BLaER1 (cell line): ENCODE measurements at regions not wholly inside any gene's neighbourhood (a gene's known extent, or its start where the extent isn't known, plus 50 kb on each side); places are given as distances from the start of the nearest gene placed in this dataset.
"Not testable (repeated sequence)": the region's sequence is repeated elsewhere in the genome, so short reads cannot be mapped to it uniquely, and the experiment has no call there.

Experiments
- H3K27ac ChIP-seq: shearing (Covaris generic); formaldehyde crosslinking; 2 replicates; pipeline ENCODE4 v1.8.1; 2022
- H3K27me3 ChIP-seq: shearing (Covaris generic); formaldehyde crosslinking; 2 replicates; pipeline ENCODE4 v1.8.1; 2022
- H3K36me3 ChIP-seq: shearing (Covaris generic); formaldehyde crosslinking; 2 replicates; pipeline ENCODE4 v1.8.1; 2022
- H3K4me1 ChIP-seq: shearing (Covaris generic); formaldehyde crosslinking; 2 replicates; pipeline ENCODE4 v1.8.1; 2022
- H3K4me2 ChIP-seq: shearing (Covaris generic); formaldehyde crosslinking; 2 replicates; pipeline ENCODE4 v1.8.1; 2022
- H3K4me3 ChIP-seq: shearing (Covaris generic); formaldehyde crosslinking; 2 replicates; pipeline ENCODE4 v1.8.1; 2022
- H3K9ac ChIP-seq: shearing (Covaris generic); formaldehyde crosslinking; 2 replicates; pipeline ENCODE4 v1.8.1; 2022
- H3K9me3 ChIP-seq: shearing (Covaris generic); formaldehyde crosslinking; 2 replicates; pipeline ENCODE4 v1.8.1; 2022
- H4K20me1 ChIP-seq: shearing (Covaris generic); formaldehyde crosslinking; 2 replicates; pipeline ENCODE4 v1.8.1; 2022
- Cebpa-rat ChIP-seq: shearing (Covaris generic); IDR thresholded peaks from 2 replicates; pipeline ENCODE4 v1.8.1; 2022

DNA sequence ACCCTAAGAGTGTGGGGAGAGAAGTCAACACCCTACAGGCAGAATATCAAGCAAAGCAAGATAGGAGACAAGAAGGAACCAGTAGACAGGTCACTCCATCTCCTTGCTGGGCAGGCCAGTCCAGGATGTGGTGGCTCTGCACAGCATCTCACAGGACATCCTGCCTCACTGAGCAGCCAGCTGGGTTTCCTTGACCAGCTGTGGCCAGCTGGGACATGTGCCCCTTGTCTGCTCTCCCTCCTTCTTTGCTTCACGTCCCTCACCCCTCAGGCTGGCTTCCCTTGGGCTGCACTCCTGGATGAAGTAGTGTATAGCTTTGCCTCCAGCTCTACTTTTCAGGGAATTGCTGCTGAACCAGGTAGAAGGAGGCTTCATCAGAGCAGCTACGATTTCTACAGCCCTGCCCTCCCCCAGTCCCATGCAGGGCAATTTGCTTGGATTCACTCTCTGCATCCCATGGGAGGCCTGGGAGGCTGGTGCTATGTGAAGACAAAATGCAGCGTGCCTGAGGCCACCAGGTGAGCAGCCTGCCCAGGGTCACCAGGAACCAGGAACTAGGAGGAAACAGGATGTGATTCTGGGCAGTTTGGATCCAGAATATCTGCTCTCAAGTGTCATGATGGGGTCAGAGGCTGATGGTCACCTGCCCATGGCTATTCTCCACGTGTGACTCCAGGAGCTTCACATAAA, 110.0 kb upstream of the PMEPA1 start:
- H3K27ac ChIP-seq = no peak overlapping the region
- no peak overlapping the region for H3K4me3 ChIP-seq
- no peak overlapping the region for H3K4me2 ChIP-seq
- H4K20me1 ChIP-seq = no peaks in the 10 kb centered on the region
- peaks cover 2% of the 10 kb centered on the region; the same call in 1 of the 2 replicates for H3K4me1 ChIP-seq
- 0 out of 2 replicates have a peak, but pooled peaks cover 5% of the 10 kb centered on the region for H3K9me3 ChIP-seq
- no peak for TF ChIP-seq Cebpa-rat
- H3K9ac ChIP-seq = no peak overlapping the region
- H3K27me3 ChIP-seq = no peaks in the 10 kb centered on the region
- H3K36me3 ChIP-seq = no peaks in the 10 kb centered on the region

DNA sequence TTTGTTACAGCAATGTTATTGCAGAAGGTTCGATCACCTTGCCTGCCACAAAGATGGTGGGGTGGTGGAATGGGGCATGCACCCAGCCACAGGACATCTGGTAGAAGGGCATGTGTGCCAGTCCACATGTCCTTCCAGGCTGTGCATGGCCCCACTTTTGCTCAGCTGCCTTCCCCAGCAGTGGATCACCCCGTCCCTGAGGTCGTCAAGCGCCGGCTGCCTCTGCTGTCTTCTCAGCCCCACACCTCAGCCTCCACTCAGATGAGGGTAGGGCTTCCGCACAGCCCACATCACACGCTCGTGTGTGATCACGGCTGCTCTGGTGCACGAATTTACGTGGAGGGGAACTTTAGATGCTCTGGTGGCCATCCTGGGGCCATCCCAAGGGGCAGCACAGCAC, 109.5 kb upstream of the PMEPA1 start:
- Histone ChIP-seq H3K9ac (no peak overlapping the region), H3K9me3 (0 out of 2 replicates have a peak, but pooled peaks cover 5% of the 10 kb centered on the region), H3K4me3 (no peak overlapping the region), H3K27ac (no peak overlapping the region), H3K4me2 (no peak overlapping the region), H3K36me3 (no peaks in the 10 kb centered on the region), H4K20me1 (no peaks in the 10 kb centered on the region), H3K27me3 (no peaks in the 10 kb centered on the region), H3K4me1 (peaks cover 7% of the 10 kb centered on the region)
- no peak for TF ChIP-seq Cebpa-rat

DNA sequence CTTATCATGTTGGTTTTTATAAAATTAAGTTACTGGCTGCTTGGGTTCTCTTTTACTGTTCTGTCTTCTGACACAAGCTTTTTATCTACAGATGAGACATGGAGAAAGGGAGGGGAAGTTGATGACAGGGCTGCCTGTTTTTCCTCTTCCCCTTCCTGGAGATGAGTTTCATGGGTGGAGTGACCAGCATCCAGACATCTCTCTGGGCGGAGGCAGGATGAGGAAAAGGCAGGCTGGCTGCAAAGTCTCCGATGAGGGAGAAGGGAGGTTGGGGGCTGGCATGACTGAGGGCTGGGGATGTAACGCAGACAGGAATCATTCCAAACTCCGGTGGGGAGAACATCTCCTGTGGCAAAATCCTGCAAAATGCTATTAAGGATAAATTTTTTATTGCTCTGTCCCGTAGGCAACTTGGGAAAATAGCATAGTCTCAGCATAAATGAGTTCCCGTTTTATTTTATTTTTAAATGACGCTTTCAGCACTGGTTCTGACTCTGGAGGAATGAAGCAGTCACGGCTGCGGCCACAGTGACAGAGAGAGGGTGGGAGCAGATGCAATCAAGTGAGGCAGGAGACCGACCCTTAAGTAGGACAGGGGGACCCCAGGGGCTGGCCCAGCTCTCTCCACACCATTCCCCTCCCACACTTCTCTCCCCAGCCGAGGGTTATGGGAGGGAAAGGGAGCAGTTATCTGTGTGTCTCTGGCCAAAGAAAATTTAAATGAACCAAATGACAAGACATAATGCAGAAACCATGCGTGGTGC, 108.8 kb upstream of the PMEPA1 start:
- no peak overlapping the region for H3K4me3 ChIP-seq
- H4K20me1 ChIP-seq = peaks cover 5% of the 10 kb centered on the region
- H3K27me3 ChIP-seq = no peaks in the 10 kb centered on the region
- H3K4me1 ChIP-seq = peaks cover 14% of the 10 kb centered on the region
- H3K9ac ChIP-seq = no peak overlapping the region
- no peaks in the 10 kb centered on the region for H3K36me3 ChIP-seq
- 0 out of 2 replicates have a peak, but pooled peaks cover 5% of the 10 kb centered on the region for H3K9me3 ChIP-seq
- no peak overlapping the region for H3K4me2 ChIP-seq
- no peak for TF ChIP-seq Cebpa-rat
- no peak overlapping the region for H3K27ac ChIP-seq

DNA sequence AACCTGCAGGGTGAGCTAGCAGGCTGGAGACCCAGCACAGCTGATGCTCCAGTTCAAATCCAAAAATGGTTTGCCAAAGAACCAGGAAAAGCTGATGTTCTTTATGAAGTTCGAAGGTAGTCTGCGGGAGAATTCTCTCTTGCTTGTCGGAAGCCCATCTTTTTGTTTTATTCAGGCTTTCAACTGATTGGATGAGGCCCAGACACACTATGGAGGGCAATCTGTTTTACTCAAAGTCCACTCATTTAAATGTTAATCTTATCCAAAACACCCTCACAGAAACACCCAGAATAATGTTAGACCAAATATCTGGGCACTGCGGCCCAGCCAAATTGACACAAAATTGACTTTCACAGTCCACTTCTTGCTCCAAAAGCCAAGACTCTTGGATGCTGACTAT, 105.6 kb upstream of the PMEPA1 start:
- H4K20me1 ChIP-seq = peaks cover 13% of the 10 kb centered on the region
- TF ChIP-seq Cebpa-rat = no peak
- no peak overlapping the region for H3K4me3 ChIP-seq
- H3K9ac ChIP-seq = no peak overlapping the region
- H3K4me1 ChIP-seq = peaks cover 38% of the 10 kb centered on the region
- H3K9me3 ChIP-seq = 0 out of 2 replicates have a peak, but pooled peaks cover 5% of the 10 kb centered on the region
- no peaks in the 10 kb centered on the region for H3K27me3 ChIP-seq
- H3K4me2 ChIP-seq = no peak overlapping the region
- H3K27ac ChIP-seq = no peak overlapping the region
- H3K36me3 ChIP-seq = no peaks in the 10 kb centered on the region

DNA sequence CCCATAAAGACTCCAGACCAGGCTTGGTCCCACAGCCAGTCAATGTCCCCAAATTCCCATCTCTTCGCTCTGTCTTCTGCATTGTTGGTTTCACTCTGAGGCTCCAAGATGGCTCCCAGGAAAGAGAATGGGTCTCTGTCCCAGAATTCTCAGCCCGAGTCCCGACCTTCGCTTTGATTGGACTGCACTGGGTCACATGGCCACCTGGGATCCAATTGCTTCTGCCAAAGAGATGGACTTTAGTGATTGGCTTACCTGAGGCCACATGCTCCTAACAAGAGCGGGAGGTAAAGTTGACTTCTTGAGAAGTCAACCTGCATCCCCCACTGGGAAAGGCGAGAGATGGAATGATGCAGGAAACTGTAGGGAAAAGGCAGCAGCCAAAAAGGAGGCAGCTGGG, 104.7 kb upstream of the PMEPA1 start:
- no peak for TF ChIP-seq Cebpa-rat
- Histone ChIP-seq H3K4me3 (no peak overlapping the region), H3K4me1 (peaks cover 38% of the 10 kb centered on the region), H3K27me3 (no peaks in the 10 kb centered on the region), H3K9ac (no peak overlapping the region), H4K20me1 (peaks cover 13% of the 10 kb centered on the region), H3K27ac (no peak overlapping the region), H3K4me2 (peak overlapping the region; percentile 79), H3K9me3 (0 out of 2 replicates have a peak, but pooled peaks cover 5% of the 10 kb centered on the region), H3K36me3 (no peaks in the 10 kb centered on the region)

DNA sequence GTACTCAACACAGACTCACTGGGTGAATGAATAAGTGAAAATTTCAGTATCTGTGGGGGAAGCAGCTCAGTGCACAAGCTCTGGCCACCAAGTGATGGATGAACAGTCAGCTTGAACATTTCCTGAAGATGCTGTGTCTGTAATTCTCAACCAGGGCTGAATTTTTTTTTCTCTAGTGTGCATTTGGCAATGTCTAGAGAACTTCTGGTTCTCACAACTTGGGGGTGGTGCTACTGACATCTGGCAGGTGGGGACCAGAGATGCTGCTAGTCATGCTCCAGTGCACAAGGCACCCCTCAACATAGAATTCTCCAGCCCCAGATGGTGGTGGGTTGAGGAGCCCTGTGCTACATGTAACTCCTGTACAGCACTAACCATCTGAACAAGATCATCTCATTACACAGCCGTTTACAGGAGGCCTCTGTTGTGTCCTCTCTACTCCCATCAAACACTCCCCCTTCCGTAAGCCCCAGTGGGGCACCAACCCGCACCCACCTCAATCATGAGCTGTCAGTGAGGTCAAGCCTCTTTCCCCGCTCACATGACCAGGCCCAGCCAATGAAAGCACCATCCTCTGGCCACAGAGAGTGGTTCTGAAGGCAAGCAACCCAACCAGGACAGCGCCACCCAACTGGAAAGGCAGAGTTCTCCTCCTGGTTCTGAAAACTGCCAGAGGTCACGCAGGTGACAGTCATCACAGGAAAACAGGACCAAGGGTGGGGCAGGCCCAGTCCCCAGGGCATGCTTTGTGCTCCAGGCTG, 103.9 kb upstream of the PMEPA1 start:
- no peak for TF ChIP-seq Cebpa-rat
- no peaks in the 10 kb centered on the region for H3K36me3 ChIP-seq
- H3K27me3 ChIP-seq = no peaks in the 10 kb centered on the region

DNA sequence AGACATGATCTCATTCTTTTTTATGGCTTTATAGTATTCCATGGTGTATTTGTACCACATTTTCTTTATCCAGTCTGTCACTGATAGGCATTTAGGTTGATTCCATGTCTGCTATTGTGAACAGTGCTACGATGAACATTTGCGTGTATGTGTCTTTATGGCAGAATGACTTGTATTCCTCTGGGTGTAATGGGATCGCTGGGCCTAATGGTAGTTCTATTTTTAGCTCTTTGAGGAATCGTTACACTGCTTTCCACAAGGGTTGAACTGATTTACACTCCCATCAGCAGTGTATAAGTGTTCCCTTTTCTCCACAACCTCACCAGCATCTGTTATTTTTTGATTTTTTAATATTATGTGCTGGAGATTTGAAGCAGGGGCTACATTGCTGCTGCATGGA, 102.8 kb upstream of the PMEPA1 start:
- H3K4me2 ChIP-seq = peak overlapping the region; percentile 79

More for the DNA sequence above, 103.9 kb upstream of the PMEPA1 start:
- H3K9me3 ChIP-seq = no peaks in the 10 kb centered on the region
- H4K20me1 ChIP-seq = peaks cover 13% of the 10 kb centered on the region
- peak overlapping the region; percentile 79 for H3K4me2 ChIP-seq
- no peak overlapping the region for H3K4me3 ChIP-seq
- peaks cover 38% of the 10 kb centered on the region for H3K4me1 ChIP-seq
- H3K9ac ChIP-seq = no peak overlapping the region
- H3K27ac ChIP-seq = no peak overlapping the region

DNA sequence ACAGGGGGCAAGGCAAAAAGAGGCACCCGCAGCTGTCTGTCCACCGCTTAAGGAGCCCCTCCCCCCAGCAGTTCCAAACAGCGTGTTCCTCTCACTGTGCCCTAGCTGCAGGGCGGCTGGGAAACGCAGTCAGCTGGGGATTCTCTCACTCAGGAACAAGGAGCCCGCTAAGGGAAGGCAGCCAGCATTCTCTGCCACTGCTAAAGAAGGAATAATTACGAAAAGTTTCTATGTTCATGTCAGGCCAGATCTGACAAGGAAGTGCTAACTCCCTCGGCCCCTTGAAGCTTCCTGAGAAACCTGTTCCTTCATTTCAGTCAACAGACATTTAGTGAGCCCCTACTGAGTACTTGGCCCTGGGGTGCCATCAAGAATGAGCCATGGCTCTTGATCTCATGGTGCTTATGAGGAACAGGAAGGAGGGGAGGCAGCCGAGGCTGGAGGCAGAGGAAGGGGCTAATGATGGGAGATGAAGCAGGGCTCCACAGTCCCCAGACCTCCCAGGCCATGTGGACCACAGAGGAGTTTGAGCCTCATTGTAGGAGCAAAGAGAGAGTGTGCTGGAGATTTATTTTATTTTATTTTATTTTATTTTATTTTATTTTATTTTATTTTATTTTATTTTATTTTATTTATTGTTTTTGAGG, 101.7 kb upstream of the PMEPA1 start:
- peaks cover 13% of the 10 kb centered on the region for H4K20me1 ChIP-seq
- no peaks in the 10 kb centered on the region for H3K9me3 ChIP-seq
- no peak overlapping the region for H3K9ac ChIP-seq
- peak overlapping the region; percentile 46 for H3K4me2 ChIP-seq
- no peak overlapping the region for H3K27ac ChIP-seq
- no peak for TF ChIP-seq Cebpa-rat
- no peaks in the 10 kb centered on the region for H3K36me3 ChIP-seq
- peaks cover 38% of the 10 kb centered on the region for H3K4me1 ChIP-seq
- no peak overlapping the region for H3K4me3 ChIP-seq
- H3K27me3 ChIP-seq = no peaks in the 10 kb centered on the region

More for the DNA sequence above, 102.8 kb upstream of the PMEPA1 start:
- H4K20me1 ChIP-seq = peaks cover 13% of the 10 kb centered on the region
- not testable (repeated sequence) for H3K36me3 ChIP-seq, H3K27me3 ChIP-seq, H3K9ac ChIP-seq, H3K4me3 ChIP-seq, H3K9me3 ChIP-seq, H3K27ac ChIP-seq
- H3K4me1 ChIP-seq = peaks cover 38% of the 10 kb centered on the region

DNA sequence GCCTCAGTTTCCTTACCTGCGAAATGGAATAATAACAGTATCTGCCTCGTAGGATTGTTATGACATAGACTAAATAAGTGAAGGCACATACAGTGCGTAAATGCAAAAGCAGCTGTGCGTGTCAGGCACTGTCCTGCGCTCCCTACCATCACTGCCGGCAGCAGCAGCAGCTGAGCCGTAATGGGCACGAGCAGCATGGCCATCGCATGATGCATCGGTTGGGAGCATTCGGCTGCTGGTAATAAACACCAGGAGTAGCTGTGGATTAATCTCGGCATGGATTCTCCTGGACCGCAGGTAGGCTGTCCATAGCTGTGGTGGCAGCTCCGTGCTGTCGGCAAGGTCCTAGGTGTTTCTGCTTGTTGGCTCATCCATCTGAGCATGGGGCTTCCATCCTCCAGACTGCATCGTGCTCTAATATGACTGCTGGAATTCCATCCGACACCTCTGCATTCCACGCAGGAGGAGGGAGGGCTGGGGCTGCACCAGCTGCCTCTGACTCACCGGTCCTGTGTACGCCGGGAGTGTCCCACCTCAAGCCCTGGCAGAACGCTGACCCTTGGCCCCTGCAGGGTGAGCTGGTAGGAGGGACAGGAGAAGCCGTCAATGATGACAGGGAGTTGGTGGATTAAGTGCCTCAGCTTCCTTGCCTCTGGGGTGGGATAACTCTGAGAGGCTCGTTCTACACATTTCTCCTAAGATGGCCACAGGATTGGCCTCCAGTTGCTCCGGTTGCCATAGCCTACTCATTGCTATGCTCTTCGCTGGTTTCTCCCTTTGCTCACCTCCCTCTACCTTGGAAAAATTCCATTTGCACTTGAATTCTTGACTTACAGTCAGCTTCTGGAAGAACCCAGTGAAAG, 100.9 kb upstream of the PMEPA1 start:
- Histone ChIP-seq H3K9me3 (no peaks in the 10 kb centered on the region), H3K4me3 (no peak overlapping the region), H4K20me1 (peaks cover 13% of the 10 kb centered on the region), H3K27me3 (no peaks in the 10 kb centered on the region), H3K4me2 (peak overlapping the region; percentile 46), H3K36me3 (no peaks in the 10 kb centered on the region), H3K9ac (no peak overlapping the region), H3K27ac (no peak overlapping the region), H3K4me1 (peaks cover 38% of the 10 kb centered on the region)
- no peak for TF ChIP-seq Cebpa-rat
